Liver (tissue), 8 donors: ENCODE measurements at regions not wholly inside any gene's neighbourhood (a gene's known extent, or its start where the extent isn't known, plus 50 kb on each side); places are given as distances from the start of the nearest gene placed in this dataset.

ENCODE experiments used
- DNase-seq: peaks from one replicate; pipeline ENCODE4 v3.0.0-alpha.2; 2017; ENCODE audit warnings: low spot score
- H3K27ac ChIP-seq, 2 donors: one replicate each; pipeline ENCODE4 v1.7.0; 2013; ENCODE audit warnings: inconsistent platforms in 2 of 2, low read length in 2 of 2, control low read depth in 1 of 2, low read depth in 1 of 2, mild to moderate bottlenecking in 1 of 2
- H3K27me3 ChIP-seq, 4 donors: one replicate each; pipeline versions ENCODE4 v1.6.1 to v1.7.0; 2013; ENCODE audit warnings: low read length in 3 of 4, inconsistent platforms in 1 of 4, mild to moderate bottlenecking in 1 of 4, moderate library complexity in 1 of 4; ENCODE audit not compliant: control insufficient read depth in 4 of 4, insufficient read depth in 4 of 4
- H3K36me3 ChIP-seq, 4 donors: one replicate each; pipeline versions ENCODE4 v1.6.1 to v1.7.0; 2013; ENCODE audit warnings: low read length in 3 of 4, mild to moderate bottlenecking in 3 of 4, low read depth in 1 of 4, moderate library complexity in 1 of 4; ENCODE audit not compliant: control insufficient read depth in 4 of 4, insufficient read depth in 3 of 4
- H3K4me1 ChIP-seq, 4 donors: one replicate each; pipeline versions ENCODE4 v1.6.1 to v1.7.0; 2013; ENCODE audit warnings: low read length in 3 of 4, mild to moderate bottlenecking in 3 of 4, moderate library complexity in 1 of 4; ENCODE audit not compliant: control insufficient read depth in 4 of 4, insufficient read depth in 4 of 4
- H3K4me3 ChIP-seq, 3 donors: one replicate each; pipeline versions ENCODE4 v1.6.1 to v1.7.0; 2013; ENCODE audit warnings: low read length in 3 of 3, control low read depth in 1 of 3, low read depth in 1 of 3, mild to moderate bottlenecking in 1 of 3
- H3K9ac ChIP-seq, 2 donors: one replicate each; pipeline ENCODE4 v1.7.0; 2013; ENCODE audit warnings: low read length in 2 of 2, mild to moderate bottlenecking in 2 of 2, moderate library complexity in 2 of 2, control low read depth in 1 of 2, low read depth in 1 of 2
- H3K9me3 ChIP-seq, 4 donors: one replicate each; pipeline versions ENCODE4 v1.6.1 to v1.7.0; 2013; ENCODE audit warnings: low read length in 3 of 4; ENCODE audit not compliant: control insufficient read depth in 4 of 4
- EGR1 ChIP-seq, 2 donors: IDR thresholded peaks; 2 replicates each; pipeline ENCODE4 v1.6.1; 2016 to 2018; ENCODE audit warnings: antibody characterized with exemption in 2 of 2, low read depth in 2 of 2
- FOXA1 ChIP-seq: IDR thresholded peaks from 2 replicates; pipeline ENCODE4 v1.6.1; 2016; ENCODE audit warnings: antibody characterized with exemption
- FOXA2 ChIP-seq: IDR thresholded peaks from 2 replicates; pipeline ENCODE4 v1.6.1; 2016; ENCODE audit warnings: antibody characterized with exemption
- GABPA ChIP-seq, 2 donors: IDR thresholded peaks in 1 of 2; conservative IDR thresholded peaks in 1 of 2; 2 replicates each; pipeline ENCODE4 v1.6.1; 2016; ENCODE audit warnings: antibody characterized with exemption in 2 of 2, mild to moderate bottlenecking in 1 of 2, moderate library complexity in 1 of 2
- HNF4A ChIP-seq, 2 donors: conservative IDR thresholded peaks; 2 replicates each; pipeline ENCODE4 v1.6.1; 2016; ENCODE audit warnings: antibody characterized with exemption in 2 of 2, mild to moderate bottlenecking in 2 of 2
- HNF4G ChIP-seq: IDR thresholded peaks from 2 replicates; pipeline ENCODE4 v1.6.1; 2016; ENCODE audit warnings: antibody characterized with exemption
- JUND ChIP-seq, 2 donors: IDR thresholded peaks; 2 replicates each; pipeline ENCODE4 v1.6.1; 2016; ENCODE audit warnings: antibody characterized with exemption in 2 of 2
- NR2F2 ChIP-seq: IDR thresholded peaks from 2 replicates; pipeline ENCODE4 v1.6.1; 2016; ENCODE audit warnings: antibody characterized with exemption
- RAD21 ChIP-seq, 2 donors: IDR thresholded peaks; 2 replicates each; pipeline ENCODE4 v1.6.1; 2016; ENCODE audit warnings: antibody characterized with exemption in 2 of 2, mild to moderate bottlenecking in 2 of 2
- RXRA ChIP-seq, 2 donors: IDR thresholded peaks; 2 replicates each; pipeline ENCODE4 v1.6.1; 2017 to 2018; ENCODE audit warnings: antibody characterized with exemption in 2 of 2, mild to moderate bottlenecking in 1 of 2
- SP1 ChIP-seq: IDR thresholded peaks from 2 replicates; pipeline ENCODE4 v1.6.1; 2018; ENCODE audit warnings: antibody characterized with exemption, mild to moderate bottlenecking
- TAF1 ChIP-seq: conservative IDR thresholded peaks from 2 replicates; pipeline ENCODE4 v1.6.1; 2016; ENCODE audit warnings: antibody characterized with exemption, mild to moderate bottlenecking
- YY1 ChIP-seq: IDR thresholded peaks from 2 replicates; pipeline ENCODE4 v1.6.1; 2016; ENCODE audit warnings: antibody characterized with exemption, mild to moderate bottlenecking
- WGBS: extraction: QIAGEN DNeasy Blood & Tissue Kit; methylation state at CpG from one replicate; pipeline ENCODE4 v1.1.7; 2013; 5-methylcytosine and 5-hydroxymethylcytosine counted together
- TF ChIP-seq, protein P1 (sequence below): IDR thresholded peaks from 2 replicates; pipeline ENCODE4 v1.6.1; 2016; ENCODE audit warnings: antibody characterized with exemption
- TF ChIP-seq, protein P2 (sequence below): fragments of 150-350 bp; IDR thresholded peaks from 2 replicates; pipeline ENCODE4 v1.5.1; 2017; ENCODE audit warnings: improper control_type of control experiment, low read depth, low read length; ENCODE audit not compliant: missing input control
- TF ChIP-seq, protein P3 (sequence below): IDR thresholded peaks from 2 replicates; pipeline ENCODE4 v1.6.1; 2016; ENCODE audit warnings: antibody characterized with exemption, mild to moderate bottlenecking
- TF ChIP-seq, protein P4 (sequence below): IDR thresholded peaks from 2 replicates; pipeline ENCODE4 v1.6.1; 2016; ENCODE audit warnings: antibody characterized with exemption
- donor health status: healthy.
- donor health status: healthy.
- donor health status: healthy.
- donor health status: healthy.
- donor health status: healthy.

DNA sequence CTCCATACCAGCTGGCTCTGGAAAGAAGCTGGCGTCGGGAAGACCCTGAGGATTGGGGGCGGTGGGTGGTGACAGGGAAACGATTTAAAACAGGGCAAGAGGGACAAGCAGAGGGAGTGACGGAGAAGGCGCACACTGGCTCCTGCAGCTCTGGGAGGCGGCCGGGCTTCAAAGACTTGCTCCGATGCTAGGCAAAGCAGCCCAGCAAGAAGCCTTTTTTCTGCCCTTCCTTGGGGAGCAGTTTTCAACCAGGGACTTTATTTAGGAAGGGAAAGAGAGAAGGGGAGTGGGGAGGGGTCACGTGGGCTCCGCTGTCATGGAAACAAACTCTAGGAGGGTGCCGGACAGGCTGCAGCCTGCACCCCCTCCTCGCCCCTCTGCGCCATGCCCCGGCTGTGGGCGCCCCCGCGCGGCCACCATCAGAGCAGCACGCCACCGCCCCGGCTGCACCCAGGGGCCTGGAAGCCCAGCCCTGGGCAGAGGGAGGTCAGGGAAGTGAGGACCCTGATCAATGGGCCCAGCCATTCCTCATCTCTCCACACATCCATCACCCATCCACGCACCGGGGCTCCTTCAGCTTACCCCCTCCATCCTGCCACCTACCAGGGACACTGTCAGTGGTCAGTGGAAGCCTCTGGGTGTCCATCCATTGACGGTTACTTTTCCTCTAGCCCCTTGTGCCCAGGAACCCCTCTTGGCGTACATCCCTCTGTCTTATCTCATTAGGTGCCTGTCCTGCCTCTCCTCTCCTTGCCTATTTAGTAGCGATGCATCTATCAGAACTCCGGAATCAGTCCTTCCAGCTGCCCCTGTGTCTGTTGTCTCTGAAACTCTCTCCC is 66.6 kb upstream of the CCDC167 start:
- H3K36me3 ChIP-seq: no peaks in the 10 kb centered on the region
- DNase-seq: peak; percentile 77
- no peak overlapping the region for H3K27ac ChIP-seq
- H3K27me3 ChIP-seq: peaks cover 0 to 6% (median 2%) of the 10 kb centered on the region in 4 donors
- WGBS: 14% methylated on average over 28 of the region's 28 CpGs
- H3K9me3 ChIP-seq: no peaks in the 10 kb centered on the region
- H3K4me3 ChIP-seq: peak overlapping the region in 1 of 3 donors; percentile 26
- TF ChIP-seq, protein P1, sequence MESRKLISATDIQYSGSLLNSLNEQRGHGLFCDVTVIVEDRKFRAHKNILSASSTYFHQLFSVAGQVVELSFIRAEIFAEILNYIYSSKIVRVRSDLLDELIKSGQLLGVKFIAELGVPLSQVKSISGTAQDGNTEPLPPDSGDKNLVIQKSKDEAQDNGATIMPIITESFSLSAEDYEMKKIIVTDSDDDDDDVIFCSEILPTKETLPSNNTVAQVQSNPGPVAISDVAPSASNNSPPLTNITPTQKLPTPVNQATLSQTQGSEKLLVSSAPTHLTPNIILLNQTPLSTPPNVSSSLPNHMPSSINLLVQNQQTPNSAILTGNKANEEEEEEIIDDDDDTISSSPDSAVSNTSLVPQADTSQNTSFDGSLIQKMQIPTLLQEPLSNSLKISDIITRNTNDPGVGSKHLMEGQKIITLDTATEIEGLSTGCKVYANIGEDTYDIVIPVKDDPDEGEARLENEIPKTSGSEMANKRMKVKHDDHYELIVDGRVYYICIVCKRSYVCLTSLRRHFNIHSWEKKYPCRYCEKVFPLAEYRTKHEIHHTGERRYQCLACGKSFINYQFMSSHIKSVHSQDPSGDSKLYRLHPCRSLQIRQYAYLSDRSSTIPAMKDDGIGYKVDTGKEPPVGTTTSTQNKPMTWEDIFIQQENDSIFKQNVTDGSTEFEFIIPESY: no peak
- TF ChIP-seq, protein P2, sequence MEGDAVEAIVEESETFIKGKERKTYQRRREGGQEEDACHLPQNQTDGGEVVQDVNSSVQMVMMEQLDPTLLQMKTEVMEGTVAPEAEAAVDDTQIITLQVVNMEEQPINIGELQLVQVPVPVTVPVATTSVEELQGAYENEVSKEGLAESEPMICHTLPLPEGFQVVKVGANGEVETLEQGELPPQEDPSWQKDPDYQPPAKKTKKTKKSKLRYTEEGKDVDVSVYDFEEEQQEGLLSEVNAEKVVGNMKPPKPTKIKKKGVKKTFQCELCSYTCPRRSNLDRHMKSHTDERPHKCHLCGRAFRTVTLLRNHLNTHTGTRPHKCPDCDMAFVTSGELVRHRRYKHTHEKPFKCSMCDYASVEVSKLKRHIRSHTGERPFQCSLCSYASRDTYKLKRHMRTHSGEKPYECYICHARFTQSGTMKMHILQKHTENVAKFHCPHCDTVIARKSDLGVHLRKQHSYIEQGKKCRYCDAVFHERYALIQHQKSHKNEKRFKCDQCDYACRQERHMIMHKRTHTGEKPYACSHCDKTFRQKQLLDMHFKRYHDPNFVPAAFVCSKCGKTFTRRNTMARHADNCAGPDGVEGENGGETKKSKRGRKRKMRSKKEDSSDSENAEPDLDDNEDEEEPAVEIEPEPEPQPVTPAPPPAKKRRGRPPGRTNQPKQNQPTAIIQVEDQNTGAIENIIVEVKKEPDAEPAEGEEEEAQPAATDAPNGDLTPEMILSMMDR: peak; percentile 70
- TF ChIP-seq RAD21 (IDR thresholded peaks at IDR 0.05) (peak; percentile 88 to 91), JUND (IDR thresholded peaks at IDR 0.05) (no peak)
- H3K9ac ChIP-seq: no peak overlapping the region
- H3K4me1 ChIP-seq: peaks cover 0 to 6% (median 4%) of the 10 kb centered on the region in 4 donors

DNA sequence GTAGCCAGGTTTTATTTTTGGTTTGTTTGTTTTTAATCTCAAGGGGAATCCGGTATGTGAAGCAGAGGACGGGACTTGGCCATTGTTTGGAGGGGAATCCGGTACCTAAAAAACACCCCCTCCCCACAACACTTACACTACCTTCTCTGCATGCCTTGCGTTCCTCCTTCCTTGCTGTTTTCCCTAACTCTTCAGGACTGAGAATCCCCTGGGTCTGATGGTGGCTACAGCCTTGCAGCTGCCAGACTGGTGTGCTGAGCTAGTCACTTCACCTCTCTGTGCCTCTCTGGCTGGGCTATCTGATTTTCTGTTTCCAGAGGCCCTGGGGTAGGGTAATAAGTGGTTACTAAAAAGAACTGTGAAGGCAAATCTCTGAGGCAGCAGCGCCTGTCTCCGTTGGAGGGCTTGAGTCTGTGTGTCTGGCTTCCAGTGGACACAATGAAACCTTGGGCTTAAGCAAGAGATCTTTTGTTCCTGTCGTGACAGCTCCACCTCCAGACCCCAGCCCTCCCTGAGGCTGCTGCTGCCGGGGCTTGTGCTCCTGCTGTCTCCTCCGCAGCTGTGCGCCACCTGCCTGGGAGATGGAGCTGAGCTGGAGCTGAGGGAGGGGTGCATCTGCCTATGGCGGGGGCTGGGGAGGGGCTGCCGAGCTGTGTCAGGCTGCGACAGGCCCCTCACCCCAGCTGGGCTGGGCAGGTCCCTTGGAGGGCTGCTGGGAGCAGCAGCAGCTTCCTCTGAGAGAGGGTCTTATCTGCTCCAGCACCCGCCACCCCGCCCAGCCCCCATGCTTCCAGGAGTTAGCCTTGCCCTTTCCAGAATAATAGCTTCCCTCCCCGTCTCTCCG is 65.8 kb upstream of the CCDC167 start:
- Histone ChIP-seq H3K4me1 (peaks cover 0 to 6% (median 4%) of the 10 kb centered on the region in 4 donors), H3K4me3 (no peak overlapping the region), H3K27me3 (peaks cover 0 to 6% (median 2%) of the 10 kb centered on the region in 4 donors)
- TF ChIP-seq FOXA1 (no peak), JUND (IDR thresholded peaks at IDR 0.05) (no peak), SP1 (no peak), TAF1 (no peak), RAD21 (IDR thresholded peaks at IDR 0.05) (no peak), EGR1 (IDR thresholded peaks at IDR 0.05; ENCODE audit: low read depth in 2 of 2) (no peak), GABPA (IDR thresholded peaks at IDR 0.05 in 1 of 2, conservative IDR thresholded peaks at IDR 0.05 in 1 of 2) (no peak), FOXA2 (no peak), YY1 (no peak), HNF4G (no peak), NR2F2 (no peak), RXRA (IDR thresholded peaks at IDR 0.05) (no peak), HNF4A (conservative IDR thresholded peaks at IDR 0.05) (no peak)
- TF ChIP-seq, protein P3, sequence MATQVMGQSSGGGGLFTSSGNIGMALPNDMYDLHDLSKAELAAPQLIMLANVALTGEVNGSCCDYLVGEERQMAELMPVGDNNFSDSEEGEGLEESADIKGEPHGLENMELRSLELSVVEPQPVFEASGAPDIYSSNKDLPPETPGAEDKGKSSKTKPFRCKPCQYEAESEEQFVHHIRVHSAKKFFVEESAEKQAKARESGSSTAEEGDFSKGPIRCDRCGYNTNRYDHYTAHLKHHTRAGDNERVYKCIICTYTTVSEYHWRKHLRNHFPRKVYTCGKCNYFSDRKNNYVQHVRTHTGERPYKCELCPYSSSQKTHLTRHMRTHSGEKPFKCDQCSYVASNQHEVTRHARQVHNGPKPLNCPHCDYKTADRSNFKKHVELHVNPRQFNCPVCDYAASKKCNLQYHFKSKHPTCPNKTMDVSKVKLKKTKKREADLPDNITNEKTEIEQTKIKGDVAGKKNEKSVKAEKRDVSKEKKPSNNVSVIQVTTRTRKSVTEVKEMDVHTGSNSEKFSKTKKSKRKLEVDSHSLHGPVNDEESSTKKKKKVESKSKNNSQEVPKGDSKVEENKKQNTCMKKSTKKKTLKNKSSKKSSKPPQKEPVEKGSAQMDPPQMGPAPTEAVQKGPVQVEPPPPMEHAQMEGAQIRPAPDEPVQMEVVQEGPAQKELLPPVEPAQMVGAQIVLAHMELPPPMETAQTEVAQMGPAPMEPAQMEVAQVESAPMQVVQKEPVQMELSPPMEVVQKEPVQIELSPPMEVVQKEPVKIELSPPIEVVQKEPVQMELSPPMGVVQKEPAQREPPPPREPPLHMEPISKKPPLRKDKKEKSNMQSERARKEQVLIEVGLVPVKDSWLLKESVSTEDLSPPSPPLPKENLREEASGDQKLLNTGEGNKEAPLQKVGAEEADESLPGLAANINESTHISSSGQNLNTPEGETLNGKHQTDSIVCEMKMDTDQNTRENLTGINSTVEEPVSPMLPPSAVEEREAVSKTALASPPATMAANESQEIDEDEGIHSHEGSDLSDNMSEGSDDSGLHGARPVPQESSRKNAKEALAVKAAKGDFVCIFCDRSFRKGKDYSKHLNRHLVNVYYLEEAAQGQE: no peak
- TF ChIP-seq, protein P2: no peak
- TF ChIP-seq, protein P4, sequence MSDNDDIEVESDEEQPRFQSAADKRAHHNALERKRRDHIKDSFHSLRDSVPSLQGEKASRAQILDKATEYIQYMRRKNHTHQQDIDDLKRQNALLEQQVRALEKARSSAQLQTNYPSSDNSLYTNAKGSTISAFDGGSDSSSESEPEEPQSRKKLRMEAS: no peak
- TF ChIP-seq, protein P1: no peak

More for the DNA sequence above, 65.8 kb upstream of the CCDC167 start:
- H3K36me3 ChIP-seq: no peaks in the 10 kb centered on the region
- H3K9ac ChIP-seq: no peak overlapping the region
- peaks cover 0 to 3% (median 0%) of the 10 kb centered on the region in 4 donors for H3K9me3 ChIP-seq
- H3K27ac ChIP-seq: no peak overlapping the region
- WGBS: 34% methylated on average over 17 of the region's 17 CpGs
- DNase-seq: peak; percentile 49
